22Rv1 (cell line): ENCODE measurements at regions not wholly inside any gene's neighbourhood (a gene's known extent, or its start where the extent isn't known, plus 50 kb on each side); places are given as distances from the start of the nearest gene placed in this dataset.

Experiments
- CTCF ChIP-seq: fragments of 450-650 bp; IDR thresholded peaks from 2 replicates; pipeline ENCODE4 v1.5.1; 2017; ENCODE audit warnings: mild to moderate bottlenecking
- ZFX ChIP-seq: fragments of 450-650 bp; IDR thresholded peaks from 2 replicates; pipeline ENCODE4 v1.6.1; 2017; ENCODE audit warnings: antibody characterized with exemption, borderline replicate concordance

- TF ChIP-seq CTCF = no peak
- TF ChIP-seq ZFX = no peak
These were observed 278.1 kb downstream of the WDR11 start for GRCh38 chr10:121129266-121129665.
